Naive thymus-derived CD8-positive, alpha-beta T cell (primary cell): ENCODE measurements at regions not wholly inside any gene's neighbourhood (a gene's known extent, or its start where the extent isn't known, plus 50 kb on each side); places are given as distances from the start of the nearest gene placed in this dataset.

Source experiments
- ATAC-seq, 2 donors: fragments of 150-1000 bp; cut with Tn5 transposase in 1 of 2; sonication (Bioruptor Pico), chemical (Tn5 transposase) in 1 of 2; 1 replicate in 1 of 2; 2 replicates in 1 of 2; pipeline ENCODE4 v1.10.0; 2021; ENCODE audit warnings: mild to moderate bottlenecking in 2 of 2, moderate library complexity in 2 of 2
- POLR2A ChIA-PET: fragments of 350-600 bp; sonication (Branson Sonifier 250); formaldehyde crosslinking; loops from one replicate; lab custom pipeline; 2021; ENCODE audit warnings: antibody characterized with exemption; lab: Charles Lee
- DNase-seq, 10 donors: peaks; one replicate each; pipeline versions ENCODE4 v3.0.0 to v3.0.0-alpha.2; 2020 to 2022
- H3K27ac Mint-ChIP-seq, 10 donors: one replicate each; pipeline ENCODE4 v1.8.0; 2020 to 2022; ENCODE audit warnings: mild to moderate bottlenecking in 10 of 10, mixed read lengths in 10 of 10, moderate library complexity in 4 of 10, inconsistent platforms in 1 of 10
- H3K27me3 Mint-ChIP-seq, 5 donors: one replicate each; pipeline ENCODE4 v1.8.0; 2021 to 2022; ENCODE audit warnings: mixed read lengths in 5 of 5
- H3K36me3 Mint-ChIP-seq, 3 donors: one replicate each; pipeline ENCODE4 v1.8.0; 2020 to 2022; ENCODE audit warnings: mixed read lengths in 3 of 3, mild to moderate bottlenecking in 2 of 3, inconsistent platforms in 1 of 3
- H3K4me1 Mint-ChIP-seq, 4 donors: one replicate each; pipeline ENCODE4 v1.8.0; 2021 to 2022; ENCODE audit warnings: mixed read lengths in 4 of 4
- H3K4me3 Mint-ChIP-seq, 10 donors: one replicate each; pipeline ENCODE4 v1.8.0; 2020 to 2022; ENCODE audit warnings: mild to moderate bottlenecking in 10 of 10, mixed read lengths in 10 of 10, moderate library complexity in 6 of 10, inconsistent platforms in 1 of 10
- H3K9me3 Mint-ChIP-seq, 9 donors: one replicate each; pipeline ENCODE4 v1.8.0; 2020 to 2022; ENCODE audit warnings: mixed read lengths in 9 of 9, mild to moderate bottlenecking in 3 of 9, inconsistent platforms in 1 of 9, moderate library complexity in 1 of 9

GRCh38 chr13:97616385-97616784, 182.4 kb downstream of the RAP2A start:
- Mint-ChIP-seq H3K27ac (no peak overlapping the region), H3K9me3 (peaks cover 0 to 2% (median 0%) of the 10 kb centered on the region in 9 donors), H3K27me3 (peaks cover 5 to 36% (median 14%) of the 10 kb centered on the region in 5 donors), H3K4me3 (no peak overlapping the region), H3K36me3 (no peaks in the 10 kb centered on the region), H3K4me1 (no peaks in the 10 kb centered on the region)
- DNase-seq (no peak), ATAC-seq (no peak)
- POLR2A ChIA-PET, result no interaction called here

DNA sequence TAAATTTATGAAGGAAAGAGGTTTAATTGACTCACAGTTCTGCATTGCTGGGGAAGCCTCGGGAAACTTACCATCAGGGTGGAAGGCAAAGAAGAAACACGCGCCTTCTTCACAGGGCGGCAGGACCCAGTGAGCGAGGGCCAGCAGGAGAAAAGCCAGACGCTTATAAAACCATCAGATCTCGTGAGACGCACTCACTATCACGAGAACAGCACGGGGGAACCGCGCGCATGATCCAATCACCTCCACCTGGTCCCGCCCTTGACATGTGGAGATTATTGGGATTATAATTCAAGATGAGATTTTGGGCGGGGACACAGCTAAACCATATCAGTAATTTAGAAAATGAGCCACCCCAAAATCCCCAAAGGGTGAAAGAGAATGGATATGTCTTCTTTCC, 187.1 kb downstream of the RAP2A start:
- Mint-ChIP-seq H3K4me3 (no peak overlapping the region), H3K4me1 (no peaks in the 10 kb centered on the region), H3K27me3 (peaks cover 5 to 36% (median 13%) of the 10 kb centered on the region in 5 donors), H3K9me3 (no peaks in the 10 kb centered on the region), H3K36me3 (no peaks in the 10 kb centered on the region), H3K27ac (no peak overlapping the region)
- no peak for ATAC-seq
- POLR2A ChIA-PET, result no interaction called here
- no peak for DNase-seq

- DNase-seq (no peak), ATAC-seq (no peak)
- POLR2A ChIA-PET, result no interaction called here
- no peak overlapping the region for H3K4me3 Mint-ChIP-seq
- no peak overlapping the region for H3K27ac Mint-ChIP-seq
- no peaks in the 10 kb centered on the region for H3K4me1 Mint-ChIP-seq
- H3K9me3 Mint-ChIP-seq, result no peaks in the 10 kb centered on the region
- H3K36me3 Mint-ChIP-seq, result no peaks in the 10 kb centered on the region
- peaks cover 5 to 33% (median 15%) of the 10 kb centered on the region in 5 donors for H3K27me3 Mint-ChIP-seq
Measured at GRCh38 chr13:97621631-97622030, 187.7 kb downstream of the RAP2A start.

DNA sequence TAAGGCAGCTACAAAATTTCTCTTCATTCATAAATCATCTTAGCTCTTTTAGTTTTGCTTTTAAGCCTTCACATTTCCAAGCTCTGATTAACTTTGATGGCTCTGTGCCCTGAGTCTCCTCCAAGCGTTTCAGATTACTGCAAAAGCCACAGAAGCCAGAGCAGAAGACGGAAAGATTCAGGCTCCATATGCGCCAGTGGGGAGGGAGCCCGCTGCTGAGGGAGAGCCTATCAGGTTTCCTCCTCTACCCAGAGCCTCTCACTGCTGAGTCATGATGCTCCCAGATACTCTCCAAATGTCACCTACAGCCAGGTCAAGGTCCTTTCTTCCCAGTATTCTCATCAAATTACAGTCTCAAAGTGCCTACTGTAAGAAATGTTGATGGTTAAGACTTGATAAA, 193.6 kb downstream of the RAP2A start:
- Mint-ChIP-seq H3K9me3 (peaks cover 0 to 15% (median 9%) of the 10 kb centered on the region in 9 donors), H3K4me1 (no peaks in the 10 kb centered on the region), H3K27ac (no peak overlapping the region), H3K36me3 (peaks cover 0 to 11% (median 0%) of the 10 kb centered on the region in 3 donors), H3K27me3 (peaks cover 4 to 27% (median 11%) of the 10 kb centered on the region in 5 donors), H3K4me3 (no peak overlapping the region)
- ATAC-seq (no peak), DNase-seq (no peak)
- POLR2A ChIA-PET, result no interaction called here

DNA sequence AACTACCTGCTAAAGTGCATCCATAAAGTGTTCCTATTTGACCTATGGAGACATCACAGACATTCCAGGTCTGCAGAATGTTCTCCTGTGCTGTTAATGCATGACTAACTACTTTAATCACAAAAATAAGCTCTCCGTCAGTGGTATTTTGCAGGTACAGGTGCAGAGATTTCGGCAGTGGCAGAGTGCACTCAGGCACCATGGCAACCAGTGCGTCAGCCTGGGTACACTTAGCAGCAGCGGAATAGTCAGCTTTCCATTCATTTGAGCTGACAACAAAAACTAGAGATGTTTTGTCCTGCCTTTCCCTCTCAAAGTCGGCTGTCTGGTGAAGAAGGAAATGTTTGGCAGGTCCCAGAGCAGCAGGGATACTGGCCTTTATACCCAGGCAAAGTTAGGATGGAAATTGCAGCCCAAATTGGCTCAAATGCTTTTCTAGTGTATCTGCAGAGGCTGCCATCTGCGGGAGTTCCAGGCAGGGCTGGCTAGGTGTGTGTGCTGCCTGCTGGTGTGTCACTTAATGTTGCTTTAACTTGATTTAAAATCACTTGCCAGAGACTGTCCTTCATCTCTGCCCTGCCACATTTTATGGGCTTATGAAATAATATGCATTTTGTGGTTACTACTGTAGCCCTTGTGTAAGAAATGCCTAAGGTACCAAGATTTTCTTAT, 195.8 kb downstream of the RAP2A start:
- Mint-ChIP-seq H3K4me3 (no peak overlapping the region), H3K9me3 (peaks cover 3 to 26% (median 15%) of the 10 kb centered on the region in 9 donors), H3K27ac (no peak overlapping the region), H3K36me3 (peaks cover 0 to 11% (median 0%) of the 10 kb centered on the region in 3 donors), H3K4me1 (no peaks in the 10 kb centered on the region), H3K27me3 (peaks cover 4 to 33% (median 11%) of the 10 kb centered on the region in 5 donors)
- POLR2A ChIA-PET, result no interaction called here
- DNase-seq, result no peak
- no peak for ATAC-seq

GRCh38 chr13:97630725-97631124, 196.8 kb downstream of the RAP2A start:
- Mint-ChIP-seq H3K4me1 (no peaks in the 10 kb centered on the region), H3K36me3 (peaks cover 0 to 11% (median 0%) of the 10 kb centered on the region in 3 donors), H3K27me3 (peaks cover 4 to 33% (median 8%) of the 10 kb centered on the region in 5 donors), H3K4me3 (no peak overlapping the region), H3K27ac (peak overlapping the region in 1 of 10 donors; percentile 7), H3K9me3 (peaks cover 3 to 26% (median 15%) of the 10 kb centered on the region in 9 donors)
- ATAC-seq, result no peak
- POLR2A ChIA-PET, result no interaction called here
- DNase-seq, result no peak

- Mint-ChIP-seq H3K27ac (no peak overlapping the region), H3K4me3 (no peak overlapping the region), H3K36me3 (peaks cover 0 to 11% (median 0%) of the 10 kb centered on the region in 3 donors), H3K27me3 (peaks cover 4 to 33% (median 8%) of the 10 kb centered on the region in 5 donors), H3K9me3 (peaks cover 3 to 26% (median 15%) of the 10 kb centered on the region in 9 donors), H3K4me1 (no peaks in the 10 kb centered on the region)
- POLR2A ChIA-PET, result no interaction called here
- DNase-seq (no peak), ATAC-seq (no peak)
Measured at GRCh38 chr13:97631158-97631557, 197.2 kb downstream of the RAP2A start.

- Mint-ChIP-seq H3K9me3 (no peaks in the 10 kb centered on the region), H3K36me3 (no peaks in the 10 kb centered on the region), H3K4me1 (no peaks in the 10 kb centered on the region), H3K27me3 (peaks cover 0 to 5% (median 0%) of the 10 kb centered on the region in 5 donors), H3K4me3 (no peak overlapping the region), H3K27ac (no peak overlapping the region)
- POLR2A ChIA-PET, result no interaction called here
- DNase-seq, result no peak
- ATAC-seq, result no peak
Measured at GRCh38 chr13:97639236-97639635, 205.3 kb downstream of the RAP2A start.

- Mint-ChIP-seq H3K27me3 (peaks cover 0 to 1% (median 0%) of the 10 kb centered on the region in 5 donors), H3K36me3 (no peaks in the 10 kb centered on the region), H3K4me1 (no peaks in the 10 kb centered on the region), H3K27ac (no peak overlapping the region), H3K4me3 (no peak overlapping the region), H3K9me3 (no peaks in the 10 kb centered on the region)
- DNase-seq, result no peak
- ATAC-seq, result no peak
- POLR2A ChIA-PET, result no interaction called here
Measured at GRCh38 chr13:97640268-97640667, 206.3 kb downstream of the RAP2A start.

DNA sequence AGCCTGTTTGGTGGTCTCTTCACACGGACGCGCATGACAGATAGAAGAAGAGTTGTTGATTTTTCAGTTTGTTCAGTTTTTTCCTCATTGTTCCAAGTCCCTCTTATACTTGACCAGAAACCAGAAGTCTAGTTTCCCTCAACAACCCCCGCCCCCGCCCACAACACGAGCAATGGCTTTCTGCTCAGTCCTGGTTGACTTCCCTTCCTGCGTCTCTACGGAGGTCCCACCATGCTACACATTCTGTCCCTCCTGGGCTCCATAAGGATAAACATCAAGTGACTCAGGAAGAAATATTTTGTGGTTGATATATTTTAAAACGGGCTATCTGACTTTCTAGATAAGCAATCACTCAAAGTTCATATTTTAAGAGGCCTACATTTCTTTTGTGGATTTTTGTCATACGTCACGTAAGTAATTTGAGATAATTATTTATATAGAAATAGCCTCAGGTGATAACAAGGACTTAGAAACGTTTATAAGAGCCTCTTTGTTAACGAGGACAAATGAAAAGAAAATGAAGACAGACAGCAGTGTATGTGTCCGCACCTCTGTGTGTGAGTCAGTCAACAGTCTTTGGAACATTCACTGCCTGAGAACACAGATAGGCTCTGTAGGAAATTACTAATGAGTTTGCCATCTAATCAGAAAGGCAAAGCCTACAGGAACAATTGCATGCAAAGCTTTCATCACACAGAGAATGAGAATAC, 214.4 kb downstream of the RAP2A start:
- Mint-ChIP-seq H3K4me3 (no peak overlapping the region), H3K27ac (no peak overlapping the region), H3K4me1 (no peaks in the 10 kb centered on the region), H3K36me3 (no peaks in the 10 kb centered on the region), H3K9me3 (no peaks in the 10 kb centered on the region), H3K27me3 (peaks cover 2 to 21% (median 9%) of the 10 kb centered on the region in 5 donors)
- ATAC-seq (no peak), DNase-seq (no peak)
- POLR2A ChIA-PET, result no interaction called here

DNA sequence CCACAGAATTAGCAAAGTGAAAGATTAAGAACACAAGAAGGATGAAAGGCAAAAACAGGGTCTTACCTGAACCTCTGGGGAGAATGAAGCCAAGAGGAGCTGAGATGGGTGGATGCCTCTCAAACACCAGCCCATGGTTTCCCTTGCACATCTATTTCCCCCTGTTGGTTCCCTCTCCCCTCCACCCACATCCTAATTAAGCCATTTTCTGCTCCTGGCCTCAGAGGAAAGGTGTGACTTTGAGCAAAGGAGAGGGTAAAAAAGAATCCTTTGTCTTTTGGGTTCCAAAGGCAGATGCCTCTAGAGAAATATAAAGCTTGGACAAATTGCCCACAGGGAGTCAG, 214.9 kb downstream of the RAP2A start:
- Mint-ChIP-seq H3K9me3 (no peaks in the 10 kb centered on the region), H3K4me1 (no peaks in the 10 kb centered on the region), H3K4me3 (no peak overlapping the region), H3K27ac (no peak overlapping the region), H3K27me3 (peaks cover 2 to 21% (median 9%) of the 10 kb centered on the region in 5 donors), H3K36me3 (no peaks in the 10 kb centered on the region)
- no peak for ATAC-seq
- DNase-seq, result no peak
- POLR2A ChIA-PET, result no interaction called here

DNA sequence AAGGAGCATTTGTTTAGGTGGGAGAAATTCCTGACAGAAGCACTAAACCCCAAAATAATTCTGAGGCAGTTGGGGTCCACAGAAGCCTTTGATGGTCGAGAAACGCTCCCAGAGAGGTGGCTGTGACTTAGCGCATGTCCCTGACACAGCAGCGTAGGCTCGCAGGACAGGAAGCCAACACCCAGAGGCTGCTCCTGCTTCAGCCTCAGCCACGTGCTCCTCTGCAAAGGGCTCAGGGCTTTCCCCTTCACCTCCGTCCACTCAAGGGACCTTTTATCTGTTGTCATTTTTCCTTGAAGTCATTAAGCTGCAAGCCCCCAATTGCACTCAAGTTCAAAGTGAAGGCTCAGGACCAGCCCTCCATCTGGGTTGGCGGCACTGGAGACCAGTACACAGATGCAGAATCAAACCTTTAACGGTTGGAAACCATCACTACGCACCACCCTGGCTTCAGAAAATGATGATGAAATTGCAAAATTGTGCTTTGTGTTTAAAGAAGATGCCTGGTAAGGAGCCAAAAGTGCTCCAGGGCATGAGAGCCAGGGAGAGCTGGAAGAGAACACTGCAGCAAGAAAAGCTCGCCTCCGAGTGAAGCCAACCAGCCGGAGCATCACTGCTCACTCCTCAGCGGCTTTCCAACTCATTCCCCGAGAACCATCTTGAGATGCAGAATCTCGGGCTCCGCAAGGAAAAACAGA, 219.6 kb downstream of the RAP2A start:
- Mint-ChIP-seq H3K27ac (no peak overlapping the region), H3K36me3 (no peaks in the 10 kb centered on the region), H3K4me3 (no peak overlapping the region), H3K4me1 (no peaks in the 10 kb centered on the region), H3K27me3 (peaks cover 4 to 29% (median 10%) of the 10 kb centered on the region in 5 donors), H3K9me3 (no peaks in the 10 kb centered on the region)
- no peak for ATAC-seq
- POLR2A ChIA-PET, result no interaction called here
- no peak for DNase-seq

DNA sequence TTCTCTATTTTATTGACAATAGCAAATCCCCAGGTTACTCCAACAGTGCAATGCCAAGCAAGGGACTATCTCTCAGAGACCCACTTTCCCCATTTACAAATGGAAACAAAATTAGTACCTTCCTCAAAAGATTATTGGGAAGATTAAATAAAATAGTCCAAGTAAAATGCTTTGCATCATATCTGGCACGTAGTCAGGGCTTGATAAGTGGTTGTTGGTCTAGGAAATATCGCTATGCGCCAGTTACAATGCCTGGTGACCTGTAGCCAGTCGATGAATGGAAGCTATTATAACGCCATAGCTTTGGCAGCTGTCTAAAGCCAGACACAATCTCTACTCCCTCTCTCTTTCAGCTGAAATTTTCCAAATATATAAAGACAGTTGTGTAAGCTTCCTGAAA, 220.3 kb downstream of the RAP2A start:
- peaks cover 4 to 29% (median 10%) of the 10 kb centered on the region in 5 donors for H3K27me3 Mint-ChIP-seq
- no peak overlapping the region for H3K4me3 Mint-ChIP-seq
- ATAC-seq, result no peak
- no peak for DNase-seq
- no peaks in the 10 kb centered on the region for H3K4me1 Mint-ChIP-seq
- H3K36me3 Mint-ChIP-seq, result no peaks in the 10 kb centered on the region
- H3K9me3 Mint-ChIP-seq, result no peaks in the 10 kb centered on the region
- no peak overlapping the region for H3K27ac Mint-ChIP-seq
- POLR2A ChIA-PET, result no interaction called here
